22Rv1 (cell line): ENCODE measurements at regions not wholly inside any gene's neighbourhood (a gene's known extent, or its start where the extent isn't known, plus 50 kb on each side); places are given as distances from the start of the nearest gene placed in this dataset.

ENCODE experiments used
- H3K27ac ChIP-seq: fragments of 450-650 bp; 2 replicates; pipeline ENCODE4 v1.5.1; 2017
- CTCF ChIP-seq: fragments of 450-650 bp; IDR thresholded peaks from 2 replicates; pipeline ENCODE4 v1.5.1; 2017; ENCODE audit warnings: mild to moderate bottlenecking
- ZFX ChIP-seq: fragments of 450-650 bp; IDR thresholded peaks from 2 replicates; pipeline ENCODE4 v1.6.1; 2017; ENCODE audit warnings: antibody characterized with exemption, borderline replicate concordance

- no peak overlapping the region for H3K27ac ChIP-seq
- no peak for TF ChIP-seq ZFX
- no peak for TF ChIP-seq CTCF
Measured at GRCh38 chr2:126748188-126748760, 92.3 kb downstream of the GYPC start.

GRCh38 chr2:126748929-126749518 is 93.1 kb downstream of the GYPC start:
- no peak for TF ChIP-seq ZFX
- no peak for TF ChIP-seq CTCF
- H3K27ac ChIP-seq = no peak overlapping the region

- H3K27ac ChIP-seq = no peak overlapping the region
- TF ChIP-seq ZFX = no peak
- TF ChIP-seq CTCF = no peak
Measured at GRCh38 chr2:126749537-126749936, 93.6 kb downstream of the GYPC start.

- no peak overlapping the region for H3K27ac ChIP-seq
- TF ChIP-seq ZFX = no peak
- TF ChIP-seq CTCF = no peak
Measured at GRCh38 chr2:126750506-126750905, 94.5 kb downstream of the GYPC start.

GRCh38 chr2:126751477-126751876 is 95.5 kb downstream of the GYPC start:
- H3K27ac ChIP-seq = no peak overlapping the region
- TF ChIP-seq ZFX (no peak), CTCF (no peak)

GRCh38 chr2:126752876-126753275 is 96.9 kb downstream of the GYPC start:
- no peak for TF ChIP-seq ZFX
- TF ChIP-seq CTCF = no peak
- H3K27ac ChIP-seq = no peak overlapping the region

- TF ChIP-seq ZFX (no peak), CTCF (no peak)
- no peak overlapping the region for H3K27ac ChIP-seq
Measured at GRCh38 chr2:126753501-126754212, 97.7 kb downstream of the GYPC start.
